ENCODE measurements at regions not wholly inside any gene's neighbourhood (a gene's known extent, or its start where the extent isn't known, plus 50 kb on each side); places are given as distances from the start of the nearest gene placed in this dataset.

- WGBS, 5 donors, result 77 to 88% (median 83%) methylated on average over 5 of the region's 5 CpGs
- no peaks in the 10 kb centered on the region for H3K4me1 ChIP-seq
- H3K9me3 ChIP-seq, result peaks cover 0 to 12% (median 0%) of the 10 kb centered on the region in 8 donors
- intact Hi-C loops (cut with DNase I; ENCODE audit: low total_unique reads), result no loop called here
- H3K27ac ChIP-seq, result no peak overlapping the region
- no peaks in the 10 kb centered on the region for H3K36me3 ChIP-seq
- no peak overlapping the region for H3K4me3 ChIP-seq
- TF ChIP-seq POLR2AphosphoS5 (IDR thresholded peaks at IDR 0.05) (no peak), CTCF (IDR thresholded peaks at IDR 0.05 in 8 of 11, conservative IDR thresholded peaks at IDR 0.05 in 3 of 11) (no peak), POLR2A (IDR thresholded peaks at IDR 0.05) (no peak)
- H3K27me3 ChIP-seq (replicated peaks in 1 of 7), result no peaks in the 10 kb centered on the region
- DNase-seq, result no peak
Observed at GRCh38 chr2:18253686-18254197, 306.7 kb downstream of the RDH14 start.

- no peaks in the 10 kb centered on the region for H3K36me3 ChIP-seq
- no peak for DNase-seq
- no peaks in the 10 kb centered on the region for H3K9me3 ChIP-seq
- intact Hi-C loops (cut with DNase I; ENCODE audit: low total_unique reads), result no loop called here
- WGBS, 5 donors, result 72 to 83% (median 75%) methylated on average over 2 of the region's 2 CpGs
- H3K27me3 ChIP-seq (replicated peaks in 1 of 7), result no peaks in the 10 kb centered on the region
- no peak overlapping the region for H3K4me3 ChIP-seq
- H3K27ac ChIP-seq, result no peak overlapping the region
- TF ChIP-seq CTCF (IDR thresholded peaks at IDR 0.05 in 8 of 11, conservative IDR thresholded peaks at IDR 0.05 in 3 of 11) (no peak), POLR2AphosphoS5 (IDR thresholded peaks at IDR 0.05) (no peak), POLR2A (IDR thresholded peaks at IDR 0.05) (no peak)
- H3K4me1 ChIP-seq, result no peaks in the 10 kb centered on the region
Observed at GRCh38 chr2:18251486-18251885, 309.0 kb downstream of the RDH14 start.

GRCh38 chr2:18247282-18248110, 313.0 kb downstream of the RDH14 start:
- no peak for DNase-seq
- Histone ChIP-seq H3K4me1 (no peaks in the 10 kb centered on the region), H3K4me3 (no peak overlapping the region), H3K27ac (no peak overlapping the region), H3K9me3 (no peaks in the 10 kb centered on the region), H3K36me3 (no peaks in the 10 kb centered on the region), H3K27me3 (replicated peaks in 1 of 7) (no peaks in the 10 kb centered on the region)
- 64 to 72% (median 67%) methylated on average over 7 of the region's 7 CpGs for WGBS, 5 donors
- TF ChIP-seq POLR2AphosphoS5 (IDR thresholded peaks at IDR 0.05) (no peak), CTCF (IDR thresholded peaks at IDR 0.05 in 8 of 11, conservative IDR thresholded peaks at IDR 0.05 in 3 of 11) (no peak), POLR2A (IDR thresholded peaks at IDR 0.05) (no peak)
- intact Hi-C loops (cut with DNase I; ENCODE audit: low total_unique reads), result no loop called here

GRCh38 chr2:18245375-18245774, 315.1 kb downstream of the RDH14 start:
- Histone ChIP-seq H3K36me3 (no peaks in the 10 kb centered on the region), H3K4me1 (no peaks in the 10 kb centered on the region), H3K4me3 (no peak overlapping the region), H3K9me3 (no peaks in the 10 kb centered on the region), H3K27ac (no peak overlapping the region), H3K27me3 (replicated peaks in 1 of 7) (no peaks in the 10 kb centered on the region)
- 72 to 100% (median 81%) methylated on average over 1 of the region's 1 CpG for WGBS, 5 donors
- intact Hi-C loops (cut with DNase I; ENCODE audit: low total_unique reads), result no loop called here
- no peak for TF ChIP-seq POLR2A (IDR thresholded peaks at IDR 0.05)
- no peak for TF ChIP-seq CTCF (IDR thresholded peaks at IDR 0.05 in 8 of 11, conservative IDR thresholded peaks at IDR 0.05 in 3 of 11)
- no peak for TF ChIP-seq POLR2AphosphoS5 (IDR thresholded peaks at IDR 0.05)
- DNase-seq, result no peak

All from spleen (tissue), 11 donors.